Astrocyte (in vitro differentiated cells and primary cell): ENCODE measurements at regions not wholly inside any gene's neighbourhood (a gene's known extent, or its start where the extent isn't known, plus 50 kb on each side); places are given as distances from the start of the nearest gene placed in this dataset.
A peak's percentile ranks its signal among the peaks of the same experiment; 100 is the strongest.

ENCODE experiments used
- DNase-seq: peaks from one replicate; pipeline ENCODE4 v3.0.0-alpha.2; 2010; ENCODE audit warnings: low read depth
- FAIRE-seq: peaks from 2 replicates; lab custom pipeline; 2011; peaks lifted over from hg19 to GRCh38; lab: Jason Lieb, UNC
- H2AFZ ChIP-seq: 2 replicates; pipeline ENCODE4 v1.6.0; 2012; ENCODE audit warnings: low read depth, low read length, inconsistent platforms
- H3K27ac ChIP-seq: 2 replicates; pipeline ENCODE4 v1.5.1; 2011; ENCODE audit warnings: low read depth, low read length, inconsistent platforms
- H3K27me3 ChIP-seq: 2 replicates; pipeline ENCODE4 v1.6.0; 2011; ENCODE audit warnings: low read length, inconsistent platforms; ENCODE audit not compliant: insufficient read depth
- H3K36me3 ChIP-seq: 2 replicates; pipeline ENCODE4 v1.5.1; 2011; ENCODE audit warnings: low read length, inconsistent platforms; ENCODE audit not compliant: insufficient read depth
- H3K4me1 ChIP-seq: 2 replicates; pipeline ENCODE4 v1.5.1; 2011; ENCODE audit warnings: low read length, inconsistent platforms; ENCODE audit not compliant: insufficient read depth
- H3K4me2 ChIP-seq: 2 replicates; pipeline ENCODE4 v1.6.0; 2012; ENCODE audit warnings: low read length, inconsistent platforms
- H3K4me3 ChIP-seq: 2 replicates; pipeline ENCODE4 v1.5.1; 2011; ENCODE audit warnings: low read depth, mild to moderate bottlenecking, low read length, inconsistent platforms; ENCODE audit not compliant: insufficient read depth
- H3K79me2 ChIP-seq: 2 replicates; pipeline ENCODE4 v1.6.0; 2012; ENCODE audit warnings: mild to moderate bottlenecking, low read length, inconsistent platforms; ENCODE audit not compliant: insufficient read depth
- H3K9ac ChIP-seq: 2 replicates; pipeline ENCODE4 v1.6.0; 2012; ENCODE audit warnings: mild to moderate bottlenecking, low read length, inconsistent platforms
- H3K9me3 ChIP-seq: 2 replicates; pipeline ENCODE4 v1.5.1; 2012; ENCODE audit warnings: low read depth, mild to moderate bottlenecking, low read length, inconsistent platforms; ENCODE audit not compliant: insufficient read depth
- H4K20me1 ChIP-seq: 2 replicates; pipeline ENCODE4 v1.6.0; 2012; ENCODE audit warnings: low read length, inconsistent platforms; ENCODE audit not compliant: insufficient read depth
- H3K27ac Mint-ChIP-seq: one replicate; pipeline ENCODE4 v1.8.0; 2021; ENCODE audit warnings: mild to moderate bottlenecking, mixed read lengths; ENCODE audit not compliant: unreplicated experiment
- H3K27me3 Mint-ChIP-seq: one replicate; pipeline ENCODE4 v1.8.0; 2021; ENCODE audit warnings: low read depth, mixed read lengths; ENCODE audit not compliant: unreplicated experiment
- H3K36me3 Mint-ChIP-seq: one replicate; pipeline ENCODE4 v1.8.0; 2021; ENCODE audit warnings: low read depth, mixed read lengths; ENCODE audit not compliant: unreplicated experiment
- H3K4me1 Mint-ChIP-seq: one replicate; pipeline ENCODE4 v1.8.0; 2021; ENCODE audit warnings: low read depth, mixed read lengths; ENCODE audit not compliant: unreplicated experiment
- H3K4me3 Mint-ChIP-seq: one replicate; pipeline ENCODE4 v1.8.0; 2021; ENCODE audit warnings: mild to moderate bottlenecking, moderate library complexity, mixed read lengths; ENCODE audit not compliant: unreplicated experiment
- H3K9me3 Mint-ChIP-seq: one replicate; pipeline ENCODE4 v1.8.0; 2021; ENCODE audit warnings: mild to moderate bottlenecking, mixed read lengths; ENCODE audit not compliant: unreplicated experiment
- CTCF ChIP-seq: IDR thresholded peaks from 2 replicates; pipeline ENCODE4 v1.5.1; 2011; ENCODE audit warnings: low read depth, mild to moderate bottlenecking, inconsistent platforms, low read length, moderate library complexity; ENCODE audit not compliant: insufficient read depth
- EZH2 ChIP-seq: IDR thresholded peaks from 2 replicates; pipeline ENCODE4 v1.6.1; 2012; ENCODE audit warnings: mild to moderate bottlenecking, low read length, inconsistent platforms; ENCODE audit not compliant: insufficient read depth

- Histone ChIP-seq H3K4me2 (peak overlapping the region; percentile 79), H3K27ac (peak overlapping the region; percentile 90), H3K4me3 (peak overlapping the region; percentile 14), H3K36me3 (no peaks in the 10 kb centered on the region), H3K9ac (peak overlapping the region; percentile 69), H3K27me3 (no peaks in the 10 kb centered on the region), H3K79me2 (no peaks in the 10 kb centered on the region), H3K4me1 (peaks cover 26% of the 10 kb centered on the region), H4K20me1 (no peaks in the 10 kb centered on the region), H2AFZ (peak overlapping the region; percentile 1), H3K9me3 (no peaks in the 10 kb centered on the region)
- Mint-ChIP-seq H3K4me1 (peaks cover 13% of the 10 kb centered on the region), H3K9me3 (peaks cover 4% of the 10 kb centered on the region), H3K4me3 (no peak overlapping the region), H3K27me3 (peaks cover 22% of the 10 kb centered on the region), H3K36me3 (no peaks in the 10 kb centered on the region), H3K27ac (no peak overlapping the region)
- FAIRE-seq (peak; percentile 88), DNase-seq (peak; percentile 73)
- TF ChIP-seq CTCF: no peak
- TF ChIP-seq EZH2: no peak
Observed at GRCh38 chr1:55311057-55311641, 96.0 kb upstream of the USP24 start.

- peak; percentile 92 for FAIRE-seq
- peak overlapping the region; percentile 69 for H3K9ac ChIP-seq
- H3K4me1 Mint-ChIP-seq: peaks cover 17% of the 10 kb centered on the region
Observed at GRCh38 chr1:55310505-55310971, 95.4 kb upstream of the USP24 start.

More at GRCh38 chr1:55310505-55310971, 95.4 kb upstream of the USP24 start:
- H3K36me3 ChIP-seq: no peaks in the 10 kb centered on the region
- Mint-ChIP-seq H3K27me3 (peaks cover 23% of the 10 kb centered on the region), H3K36me3 (no peaks in the 10 kb centered on the region), H3K9me3 (peaks cover 4% of the 10 kb centered on the region), H3K4me3 (no peak overlapping the region), H3K27ac (no peak overlapping the region)
- H3K4me1 ChIP-seq: peaks cover 26% of the 10 kb centered on the region
- no peak for TF ChIP-seq EZH2
- no peak for TF ChIP-seq CTCF
- H2AFZ ChIP-seq: peak overlapping the region; percentile 1
- H3K27ac ChIP-seq: peak overlapping the region; percentile 90
- no peaks in the 10 kb centered on the region for H4K20me1 ChIP-seq
- no peak overlapping the region for H3K4me3 ChIP-seq
- peak overlapping the region; percentile 79 for H3K4me2 ChIP-seq
- H3K9me3 ChIP-seq: no peaks in the 10 kb centered on the region
- DNase-seq: peak; percentile 99
- H3K79me2 ChIP-seq: no peaks in the 10 kb centered on the region
- no peaks in the 10 kb centered on the region for H3K27me3 ChIP-seq
